Kasumi-1 (cell line): ENCODE measurements at regions not wholly inside any gene's neighbourhood (a gene's known extent, or its start where the extent isn't known, plus 50 kb on each side); places are given as distances from the start of the nearest gene placed in this dataset.
A peak's percentile ranks its signal among the peaks of the same experiment; 100 is the strongest.

Experiments used
- DNase-seq, 2 experiments: peaks; one replicate each; lab custom pipeline; 2025; lab: John Stamatoyannopoulos, UW

DNA sequence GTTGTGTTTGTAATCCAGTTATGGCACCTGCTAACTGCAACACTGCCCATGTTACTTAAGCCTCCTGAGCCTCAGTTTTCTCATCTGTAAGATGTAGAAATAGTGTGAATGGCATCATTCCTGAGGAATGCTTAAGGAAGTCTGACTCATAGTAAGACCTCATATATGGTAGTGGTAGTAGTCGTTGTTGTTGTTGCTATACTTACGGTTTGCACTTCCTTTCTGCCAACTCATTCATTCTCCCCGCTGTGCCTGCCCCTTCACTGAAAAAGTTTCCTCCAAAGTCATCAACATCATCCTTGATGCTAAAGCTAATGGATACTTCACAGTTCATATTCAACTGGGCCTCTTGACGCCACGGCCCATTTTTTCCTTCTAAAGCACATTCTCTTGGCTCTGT lies 54.2 kb upstream of the SPANXN3 start:
- DNase-seq, result no peak

DNA sequence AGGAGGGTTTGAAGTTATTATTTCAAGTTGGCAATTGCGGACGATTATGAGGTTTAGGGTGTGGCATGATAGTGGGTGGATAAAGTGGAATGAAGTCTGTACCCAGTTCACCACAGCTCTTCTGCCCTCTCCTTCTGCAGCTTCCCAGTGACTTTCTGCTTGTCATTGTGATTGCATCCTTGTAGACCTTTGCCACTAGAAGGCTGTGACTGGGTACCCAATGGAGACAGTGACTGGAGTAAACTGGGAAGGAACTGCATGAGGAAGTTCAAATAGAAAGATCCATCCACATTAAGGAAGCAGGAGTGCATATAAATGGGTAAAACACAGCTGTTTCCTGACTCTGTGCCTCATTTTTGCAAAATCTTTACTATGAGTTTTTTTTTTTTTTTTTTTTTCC lies 53.5 kb upstream of the SPANXN3 start:
- peak; percentile 38 to 42 for DNase-seq

DNA sequence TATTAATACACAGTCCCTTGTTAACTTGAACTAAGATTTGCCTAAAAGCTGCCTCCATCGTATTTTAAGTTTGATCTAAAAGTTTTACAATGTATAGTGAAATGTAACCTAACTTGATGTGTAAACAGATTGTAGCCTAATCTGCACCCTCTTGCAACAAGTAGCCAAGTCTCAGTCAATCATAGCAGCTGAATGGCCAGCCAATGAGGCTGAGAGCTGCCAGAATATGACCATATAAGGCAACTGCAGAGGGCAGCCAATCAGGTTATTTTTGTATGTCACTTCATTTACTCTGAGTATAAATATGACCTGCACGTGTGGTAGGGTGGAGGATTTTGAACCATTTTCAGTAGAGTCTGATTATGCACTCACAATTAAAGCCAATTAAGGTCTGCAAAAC lies 51.2 kb upstream of the SPANXN3 start:
- DNase-seq, result no peak
